Ascending aorta (tissue), 2 donors: ENCODE measurements at regions not wholly inside any gene's neighbourhood (a gene's known extent, or its start where the extent isn't known, plus 50 kb on each side); places are given as distances from the start of the nearest gene placed in this dataset.

Source experiments
- DNase-seq, 2 donors: peaks; one replicate each; pipeline ENCODE4 v3.0.0-alpha.2; 2019; ENCODE audit warnings: low spot score in 2 of 2
- H3K27ac ChIP-seq, 2 donors: fragments of 200-600 bp; sonication (generic); one replicate each; pipeline ENCODE4 v1.5.1; 2016 to 2017; ENCODE audit warnings: mild to moderate bottlenecking in 1 of 2
- H3K27me3 ChIP-seq: fragments of 200-600 bp; sonication (generic); one replicate; pipeline ENCODE4 v1.5.1; 2017
- H3K36me3 ChIP-seq, 2 donors: fragments of 200-600 bp; sonication (generic); one replicate each; pipeline ENCODE4 v1.5.1; 2016
- H3K4me1 ChIP-seq, 2 donors: fragments of 200-600 bp; sonication (generic); one replicate each; pipeline ENCODE4 v1.5.1; 2016 to 2017; ENCODE audit warnings: mild to moderate bottlenecking in 1 of 2
- H3K4me3 ChIP-seq, 2 donors: fragments of 200-600 bp; sonication (generic); one replicate each; pipeline ENCODE4 v1.5.1; 2016 to 2017; ENCODE audit warnings: mild to moderate bottlenecking in 1 of 2
- H3K9me3 ChIP-seq, 2 donors: fragments of 200-600 bp; sonication (generic); one replicate each; pipeline ENCODE4 v1.5.1; 2016
- CTCF ChIP-seq, 3 experiments: fragments of 200-600 bp in 2 of 3; fragments of 450-650 bp in 1 of 3; sonication (generic) in 2 of 3; IDR thresholded peaks; one replicate each; pipeline ENCODE4 v1.5.1; 2016 to 2019; ENCODE audit warnings: antibody characterized with exemption in 3 of 3, mild to moderate bottlenecking in 1 of 3, moderate library complexity in 1 of 3
- intact Hi-C: fragments of 100-400 bp; cut with DNase I; formaldehyde crosslinking; loops from one replicate; pipeline ENCODE4 v1.15.1; 2023

- Histone ChIP-seq H3K4me3 (no peak overlapping the region), H3K27ac (no peak overlapping the region), H3K4me1 (no peaks in the 10 kb centered on the region), H3K27me3 (no peaks in the 10 kb centered on the region), H3K36me3 (no peaks in the 10 kb centered on the region), H3K9me3 (no peaks in the 10 kb centered on the region)
- no peak for DNase-seq
- intact Hi-C loops, result no loop called here
- TF ChIP-seq CTCF (IDR thresholded peaks at IDR 0.05), result no peak
Measured at GRCh38 chr2:4291430-4291829, 588.1 kb downstream of the DCDC2C start.

GRCh38 chr2:4295680-4296079 is 592.3 kb downstream of the DCDC2C start:
- Histone ChIP-seq H3K27ac (no peak overlapping the region), H3K9me3 (no peaks in the 10 kb centered on the region), H3K4me3 (no peak overlapping the region), H3K27me3 (no peaks in the 10 kb centered on the region), H3K4me1 (no peaks in the 10 kb centered on the region), H3K36me3 (no peaks in the 10 kb centered on the region)
- TF ChIP-seq CTCF (IDR thresholded peaks at IDR 0.05), result no peak
- intact Hi-C loops, result no loop called here
- no peak for DNase-seq

GRCh38 chr2:4300616-4301015 is 597.2 kb downstream of the DCDC2C start:
- Histone ChIP-seq H3K27ac (no peak overlapping the region), H3K36me3 (no peaks in the 10 kb centered on the region), H3K27me3 (no peaks in the 10 kb centered on the region), H3K9me3 (no peaks in the 10 kb centered on the region), H3K4me1 (no peaks in the 10 kb centered on the region), H3K4me3 (no peak overlapping the region)
- DNase-seq, result no peak
- intact Hi-C loops, result no loop called here
- TF ChIP-seq CTCF (IDR thresholded peaks at IDR 0.05), result no peak

- DNase-seq, result no peak
- H3K36me3 ChIP-seq, result no peaks in the 10 kb centered on the region
- no peaks in the 10 kb centered on the region for H3K27me3 ChIP-seq
- TF ChIP-seq CTCF (IDR thresholded peaks at IDR 0.05), result no peak
- H3K4me1 ChIP-seq, result no peaks in the 10 kb centered on the region
- H3K4me3 ChIP-seq, result no peak overlapping the region
- intact Hi-C loops, result no loop called here
- no peak overlapping the region for H3K27ac ChIP-seq
- no peaks in the 10 kb centered on the region for H3K9me3 ChIP-seq
Measured at GRCh38 chr2:4324531-4324930, 621.2 kb downstream of the DCDC2C start.

- Histone ChIP-seq H3K4me3 (no peak overlapping the region), H3K4me1 (no peaks in the 10 kb centered on the region), H3K9me3 (no peaks in the 10 kb centered on the region), H3K27ac (no peak overlapping the region), H3K27me3 (no peaks in the 10 kb centered on the region), H3K36me3 (no peaks in the 10 kb centered on the region)
- intact Hi-C loops, result no loop called here
- TF ChIP-seq CTCF (IDR thresholded peaks at IDR 0.05), result no peak
- DNase-seq, result no peak
Measured at GRCh38 chr2:4336864-4337263, 633.5 kb downstream of the DCDC2C start.

GRCh38 chr2:4338345-4338744 is 635.0 kb downstream of the DCDC2C start:
- TF ChIP-seq CTCF (IDR thresholded peaks at IDR 0.05), result no peak
- no peak overlapping the region for H3K27ac ChIP-seq
- no peaks in the 10 kb centered on the region for H3K36me3 ChIP-seq
- H3K9me3 ChIP-seq, result no peaks in the 10 kb centered on the region
- intact Hi-C loops, result no loop called here
- no peaks in the 10 kb centered on the region for H3K27me3 ChIP-seq
- no peaks in the 10 kb centered on the region for H3K4me1 ChIP-seq
- DNase-seq, result no peak
- no peak overlapping the region for H3K4me3 ChIP-seq
